H9 (cell line): ENCODE measurements at regions not wholly inside any gene's neighbourhood (a gene's known extent, or its start where the extent isn't known, plus 50 kb on each side); places are given as distances from the start of the nearest gene placed in this dataset.

Experiments used
- DNase-seq: peaks from one replicate; pipeline ENCODE4 v3.0.0-alpha.2; 2017
- H2AFZ ChIP-seq: one replicate; pipeline ENCODE4 v1.6.1; 2013; ENCODE audit warnings: mild to moderate bottlenecking, low read length, control low read depth, moderate library complexity
- H2AK5ac ChIP-seq: 2 replicates; pipeline ENCODE4 v1.6.1; 2013; ENCODE audit warnings: low read length, control low read depth, mixed read lengths; ENCODE audit not compliant: insufficient read length
- H2BK120ac ChIP-seq: one replicate; pipeline ENCODE4 v1.6.1; 2013; ENCODE audit warnings: low read depth, mild to moderate bottlenecking, low read length, control low read depth, inconsistent platforms; ENCODE audit not compliant: poor library complexity, severe bottlenecking
- H2BK12ac ChIP-seq: 2 replicates; pipeline ENCODE4 v1.6.1; 2013; ENCODE audit warnings: low read length, control low read depth, mixed read lengths, low read depth; ENCODE audit not compliant: insufficient read length
- H2BK15ac ChIP-seq: 2 replicates; pipeline ENCODE4 v1.6.1; 2013; ENCODE audit warnings: low read depth, low read length, control low read depth
- H2BK20ac ChIP-seq: one replicate; pipeline ENCODE4 v1.6.1; 2013; ENCODE audit warnings: low read depth, mild to moderate bottlenecking, low read length, control low read depth, inconsistent platforms; ENCODE audit not compliant: poor library complexity, severe bottlenecking
- H2BK5ac ChIP-seq: 2 replicates; pipeline ENCODE4 v1.6.1; 2013; ENCODE audit warnings: low read length, control low read depth, mixed read lengths; ENCODE audit not compliant: insufficient read length
- H3K14ac ChIP-seq: 2 replicates; pipeline ENCODE4 v1.6.1; 2013; ENCODE audit warnings: low read length, control low read depth; ENCODE audit not compliant: insufficient read depth
- H3K18ac ChIP-seq: 2 replicates; pipeline ENCODE4 v1.6.1; 2013; ENCODE audit warnings: low read depth, mild to moderate bottlenecking, mixed read lengths, low read length, control low read depth; ENCODE audit not compliant: insufficient read length
- H3K23ac ChIP-seq: 2 replicates; pipeline ENCODE4 v1.6.1; 2013; ENCODE audit warnings: low read length, control low read depth, mixed read lengths, low read depth; ENCODE audit not compliant: insufficient read length
- H3K23me2 ChIP-seq: 2 replicates; pipeline ENCODE4 v1.6.1; 2013; ENCODE audit warnings: low read depth, mild to moderate bottlenecking, mixed read lengths, low read length, control low read depth; ENCODE audit not compliant: insufficient read length, poor library complexity, severe bottlenecking
- H3K27ac ChIP-seq: 2 replicates; pipeline ENCODE4 v1.5.1; 2013; ENCODE audit warnings: low read length, control low read depth, mixed read lengths, low read depth; ENCODE audit not compliant: insufficient read length
- H3K27me3 ChIP-seq: 2 replicates; pipeline ENCODE4 v1.6.1; 2013; ENCODE audit warnings: low read length, control low read depth, inconsistent platforms; ENCODE audit not compliant: insufficient read depth
- H3K4ac ChIP-seq: 2 replicates; pipeline ENCODE4 v1.6.1; 2013; ENCODE audit warnings: low read depth, mild to moderate bottlenecking, control low read depth, inconsistent platforms, low read length, moderate library complexity
- H3K4me1 ChIP-seq: 2 replicates; pipeline ENCODE4 v1.6.1; 2013; ENCODE audit warnings: low read length, control low read depth, inconsistent platforms; ENCODE audit not compliant: insufficient read depth
- H3K4me2 ChIP-seq: 2 replicates; pipeline ENCODE4 v1.6.1; 2013; ENCODE audit warnings: low read length, control low read depth, mixed read lengths; ENCODE audit not compliant: insufficient read length, insufficient read depth
- H3K56ac ChIP-seq: 2 replicates; pipeline ENCODE4 v1.6.1; 2013; ENCODE audit warnings: low read depth, mild to moderate bottlenecking, mixed read lengths, low read length, control low read depth; ENCODE audit not compliant: insufficient read length
- H3K79me1 ChIP-seq: 2 replicates; pipeline ENCODE4 v1.6.1; 2013; ENCODE audit warnings: low read depth, mild to moderate bottlenecking, moderate library complexity, low read length, control low read depth, inconsistent platforms; ENCODE audit not compliant: insufficient read depth, poor library complexity, severe bottlenecking
- H3K79me2 ChIP-seq: 2 replicates; pipeline ENCODE4 v1.6.1; 2013; ENCODE audit warnings: low read length, control low read depth, inconsistent platforms; ENCODE audit not compliant: insufficient read depth
- H3K9ac ChIP-seq: 2 replicates; pipeline ENCODE4 v1.6.1; 2013; ENCODE audit warnings: low read length, control low read depth, mixed read lengths; ENCODE audit not compliant: insufficient read length; ENCODE audit errors: extremely low read depth
- H3K9me3 ChIP-seq: one replicate; pipeline ENCODE4 v1.6.1; 2013; ENCODE audit warnings: low read depth, low read length, inconsistent platforms; ENCODE audit not compliant: control insufficient read depth
- H3T11ph ChIP-seq: one replicate; pipeline ENCODE4 v1.6.1; 2013; ENCODE audit warnings: mild to moderate bottlenecking, low read length, control low read depth, inconsistent platforms
- H4K20me1 ChIP-seq: one replicate; pipeline ENCODE4 v1.6.1; 2013; ENCODE audit not compliant: control insufficient read depth, insufficient read length, insufficient read depth
- H4K5ac ChIP-seq: 2 replicates; pipeline ENCODE4 v1.6.1; 2013; ENCODE audit warnings: low read depth, mild to moderate bottlenecking, mixed read lengths, low read length, control low read depth; ENCODE audit not compliant: insufficient read length
- H4K8ac ChIP-seq: replicated peaks from 2 replicates; pipeline ENCODE4 v1.6.1; 2013; ENCODE audit warnings: low read length, control low read depth, mixed read lengths, low read depth; ENCODE audit not compliant: insufficient read length
- H4K91ac ChIP-seq: 2 replicates; pipeline ENCODE4 v1.6.1; 2013; ENCODE audit warnings: low read depth, mild to moderate bottlenecking, moderate library complexity, mixed read lengths, low read length, control low read depth; ENCODE audit not compliant: insufficient read length
- H3K27ac Mint-ChIP-seq, 3 experiments: 2 replicates in 2 of 3; 3 replicates in 1 of 3; pipeline ENCODE4 v1.8.0; 2020 to 2021; ENCODE audit warnings: mixed read lengths in 3 of 3, mild to moderate bottlenecking in 1 of 3, moderate library complexity in 1 of 3
- H3K27me3 Mint-ChIP-seq: 2 replicates; pipeline ENCODE4 v1.8.0; 2021; ENCODE audit warnings: low read depth, mild to moderate bottlenecking, moderate library complexity, mixed read lengths
- H3K36me3 Mint-ChIP-seq, 3 experiments: 2 replicates in 2 of 3; 3 replicates in 1 of 3; pipeline ENCODE4 v1.8.0; 2020 to 2021; ENCODE audit warnings: low read depth in 3 of 3, mixed read lengths in 3 of 3; ENCODE audit not compliant: insufficient read depth in 1 of 3
- H3K4me1 Mint-ChIP-seq, 2 experiments: 2 replicates each; pipeline ENCODE4 v1.8.0; 2020; ENCODE audit warnings: mixed read lengths in 2 of 2
- H3K4me3 Mint-ChIP-seq, 2 experiments: 2 replicates in 1 of 2; 3 replicates in 1 of 2; pipeline ENCODE4 v1.8.0; 2020 to 2021; ENCODE audit warnings: mild to moderate bottlenecking in 2 of 2, mixed read lengths in 2 of 2, moderate library complexity in 1 of 2
- H3K9me3 Mint-ChIP-seq, 2 experiments: 2 replicates in 1 of 2; 3 replicates in 1 of 2; pipeline ENCODE4 v1.8.0; 2020; ENCODE audit warnings: mild to moderate bottlenecking in 2 of 2, mixed read lengths in 2 of 2, moderate library complexity in 1 of 2
- CTCF ChIP-seq: fragments of 200-600 bp; sonication (generic); conservative IDR thresholded peaks from 3 replicates; pipeline ENCODE4 v1.8.0; 2021; ENCODE audit warnings: antibody characterized with exemption, mild to moderate bottlenecking
- WGBS: extraction: QIAGEN DNeasy Blood & Tissue Kit; methylation state at CpG from one replicate; pipeline ENCODE4 v1.1.7; 2013; ENCODE audit warnings: missing lambda C conversion rate, low lambda C conversion rate, mixed read lengths; ENCODE audit not compliant: insufficient read length; ENCODE audit errors: extremely low coverage; 5-methylcytosine and 5-hydroxymethylcytosine counted together

GRCh38 chr2:59789523-59789922, 763.9 kb downstream of the BCL11A start:
- no peaks in the 10 kb centered on the region; the same call in 1 of the 2 replicates for H3K27me3 Mint-ChIP-seq

More at GRCh38 chr2:59789523-59789922, 763.9 kb downstream of the BCL11A start:
- DNase-seq, result no peak
- peak overlapping the region; percentile 46 for H3K4me2 ChIP-seq
- no peaks in the 10 kb centered on the region for H3K23me2 ChIP-seq
- H3K36me3 Mint-ChIP-seq, result peaks cover 0 to 2% (median 1%) of the 10 kb centered on the region in 3 experiments; a peak in 1 of 7 replicates
- H3K79me2 ChIP-seq, result no peaks in the 10 kb centered on the region
- H3K4ac ChIP-seq, result no peak overlapping the region
- H3K27me3 ChIP-seq, result no peaks in the 10 kb centered on the region
- peaks cover 3 to 6% of the 10 kb centered on the region in 2 experiments; a peak in 3 of 5 replicates for H3K9me3 Mint-ChIP-seq
- H3K23ac ChIP-seq, result no peak overlapping the region
- WGBS, result no CpG with 5 or more reads among the region's 2 CpGs
- H3K27ac ChIP-seq, result no peak overlapping the region
- no peak overlapping the region for H2BK12ac ChIP-seq
- H2AK5ac ChIP-seq, result no peak overlapping the region
- no peak overlapping the region for H4K91ac ChIP-seq
- peaks cover 5% of the 10 kb centered on the region; the same call in 1 of the 2 replicates for H3K4me1 ChIP-seq
- no peak overlapping the region for H3K18ac ChIP-seq
- peak overlapping the region in 1 of 3 experiments; percentile 53; a peak in 1 of 7 replicates for H3K27ac Mint-ChIP-seq
- H2BK5ac ChIP-seq, result no peak overlapping the region
- H3K79me1 ChIP-seq, result no peaks in the 10 kb centered on the region
- no peak overlapping the region for H2BK15ac ChIP-seq
- H2BK120ac ChIP-seq, result no peak overlapping the region
- H3K9me3 ChIP-seq, result no peaks in the 10 kb centered on the region
- no peak overlapping the region for H3K9ac ChIP-seq
- H3K56ac ChIP-seq, result no peak overlapping the region
- H4K8ac ChIP-seq, result no peak overlapping the region
- no peak overlapping the region for H4K5ac ChIP-seq
- H3T11ph ChIP-seq, result no peak overlapping the region
- H3K4me1 Mint-ChIP-seq, result peaks cover 33 to 36% of the 10 kb centered on the region in 2 experiments
- H2AFZ ChIP-seq, result no peak overlapping the region
- H2BK20ac ChIP-seq, result no peak overlapping the region
- TF ChIP-seq CTCF, result peak; percentile 38; the same call in 2 of the 3 replicates
- no peak overlapping the region; a peak in 1 of 5 replicates for H3K4me3 Mint-ChIP-seq
- no peaks in the 10 kb centered on the region for H4K20me1 ChIP-seq
- no peak overlapping the region for H3K14ac ChIP-seq
